Keratinocyte (primary cell): ENCODE measurements at regions not wholly inside any gene's neighbourhood (a gene's known extent, or its start where the extent isn't known, plus 50 kb on each side); places are given as distances from the start of the nearest gene placed in this dataset.

Source experiments
- EZH2 ChIP-seq: IDR thresholded peaks from one replicate; pipeline ENCODE4 v1.6.1; 2012; ENCODE audit warnings: inconsistent platforms, mild to moderate bottlenecking, low read length, moderate library complexity
- TF ChIP-seq, protein P1 (sequence below), 3 experiments: IDR thresholded peaks in 1 of 3; conservative IDR thresholded peaks in 1 of 3; optimal IDR thresholded peaks in 1 of 3; 2 replicates in 2 of 3; 3 replicates in 1 of 3; pipeline versions ENCODE3 to v1.5.1; 2011; ENCODE audit warnings: low read length in 3 of 3, mild to moderate bottlenecking in 3 of 3, moderate library complexity in 2 of 3, control low read depth in 1 of 3, inconsistent platforms in 1 of 3; ENCODE audit not compliant: insufficient read depth in 2 of 3; ENCODE audit errors: extremely low read depth in 1 of 3

DNA sequence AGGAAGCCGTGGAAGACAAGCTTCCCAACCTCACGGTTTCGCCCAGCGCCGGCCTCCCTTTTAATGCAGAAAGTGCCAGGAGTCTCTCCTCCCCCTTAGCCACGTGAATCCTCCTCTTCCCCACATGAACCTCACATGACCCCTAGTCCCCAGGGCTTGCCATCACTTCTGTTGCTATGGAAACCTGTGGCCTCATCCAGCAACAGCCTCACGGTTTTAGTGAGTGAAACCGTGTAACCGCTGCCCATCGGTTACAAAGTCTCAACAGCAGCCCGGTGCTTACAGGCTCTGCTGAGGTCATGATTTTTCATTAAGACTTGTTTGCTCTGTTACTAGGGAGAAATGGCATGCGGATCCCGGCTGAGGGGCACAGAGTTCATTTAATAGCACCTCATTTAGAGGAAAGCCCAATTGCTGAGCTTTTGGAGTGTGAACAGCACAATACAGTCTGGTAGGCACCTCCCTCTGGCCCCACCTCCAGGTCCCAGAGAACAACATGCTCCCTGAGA, 143.2 kb upstream of the BACE2 start:
- no peak for TF ChIP-seq EZH2
- TF ChIP-seq, protein P1, sequence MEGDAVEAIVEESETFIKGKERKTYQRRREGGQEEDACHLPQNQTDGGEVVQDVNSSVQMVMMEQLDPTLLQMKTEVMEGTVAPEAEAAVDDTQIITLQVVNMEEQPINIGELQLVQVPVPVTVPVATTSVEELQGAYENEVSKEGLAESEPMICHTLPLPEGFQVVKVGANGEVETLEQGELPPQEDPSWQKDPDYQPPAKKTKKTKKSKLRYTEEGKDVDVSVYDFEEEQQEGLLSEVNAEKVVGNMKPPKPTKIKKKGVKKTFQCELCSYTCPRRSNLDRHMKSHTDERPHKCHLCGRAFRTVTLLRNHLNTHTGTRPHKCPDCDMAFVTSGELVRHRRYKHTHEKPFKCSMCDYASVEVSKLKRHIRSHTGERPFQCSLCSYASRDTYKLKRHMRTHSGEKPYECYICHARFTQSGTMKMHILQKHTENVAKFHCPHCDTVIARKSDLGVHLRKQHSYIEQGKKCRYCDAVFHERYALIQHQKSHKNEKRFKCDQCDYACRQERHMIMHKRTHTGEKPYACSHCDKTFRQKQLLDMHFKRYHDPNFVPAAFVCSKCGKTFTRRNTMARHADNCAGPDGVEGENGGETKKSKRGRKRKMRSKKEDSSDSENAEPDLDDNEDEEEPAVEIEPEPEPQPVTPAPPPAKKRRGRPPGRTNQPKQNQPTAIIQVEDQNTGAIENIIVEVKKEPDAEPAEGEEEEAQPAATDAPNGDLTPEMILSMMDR (optimal IDR thresholded peaks at IDR 0.05 in 1 of 3, IDR thresholded peaks at IDR 0.05 in 1 of 3, conservative IDR thresholded peaks at IDR 0.05 in 1 of 3; ENCODE audit: extremely low read depth in 1 of 3, insufficient read depth in 2 of 3, low read length in 3 of 3) = no peak
